ENCODE measurements at regions not wholly inside any gene's neighbourhood (a gene's known extent, or its start where the extent isn't known, plus 50 kb on each side); places are given as distances from the start of the nearest gene placed in this dataset.
"Not testable (repeated sequence)": the region's sequence is repeated elsewhere in the genome, so short reads cannot be mapped to it uniquely, and the experiment has no call there.

GRCh38 chr9:90077598-90077997 lies 472.8 kb downstream of the GADD45G start:
- not testable (repeated sequence) for DNase-seq (ENCODE audit: low read depth)

GRCh38 chr9:90078988-90079421 lies 474.2 kb downstream of the GADD45G start:
- DNase-seq (ENCODE audit: low read depth) = no peak

- DNase-seq (ENCODE audit: low read depth) = no peak
These were observed 480.8 kb downstream of the GADD45G start for GRCh38 chr9:90085633-90086032.

DNA sequence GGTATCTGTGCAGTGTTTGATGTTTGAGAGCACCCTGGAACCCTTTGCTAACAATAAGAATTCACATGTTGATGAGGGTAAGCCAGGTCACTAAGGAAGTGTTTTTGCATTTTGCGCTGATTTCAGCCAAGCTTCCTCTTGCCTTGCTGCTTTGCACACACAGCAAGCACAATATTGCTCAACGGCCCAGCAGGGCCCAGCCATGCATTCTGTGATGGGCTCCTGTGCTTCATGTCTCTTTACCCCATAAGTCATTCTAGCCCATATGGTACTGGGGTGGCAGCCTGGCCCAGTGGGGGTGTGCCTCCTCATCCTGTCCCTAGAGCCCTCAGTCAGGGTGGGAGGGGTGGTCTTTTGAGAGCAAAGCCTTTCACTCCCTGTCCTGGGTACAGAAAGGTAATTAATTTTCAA lies 481.3 kb downstream of the GADD45G start:
- DNase-seq (ENCODE audit: low read depth) = no peak

DNA sequence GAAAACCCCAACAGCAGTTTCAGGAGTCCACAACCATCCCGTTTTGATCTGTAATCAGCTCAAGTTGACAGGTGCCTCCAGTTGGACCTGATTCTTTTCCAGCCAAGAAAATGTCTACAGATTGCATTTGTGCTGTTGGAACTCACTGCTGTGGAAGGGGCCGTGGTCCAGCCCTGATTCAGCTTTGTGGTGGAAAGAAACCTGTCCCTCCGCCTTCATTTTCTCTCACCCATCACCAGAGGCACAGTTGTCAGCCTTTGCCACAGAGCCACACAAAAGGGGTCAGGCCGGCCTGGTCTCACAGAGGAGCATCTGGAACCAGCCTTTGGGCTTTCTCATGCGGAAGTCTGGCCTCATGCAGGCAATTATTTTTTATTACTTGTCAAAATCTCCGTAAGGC lies 483.6 kb downstream of the GADD45G start:
- DNase-seq (ENCODE audit: low read depth) = no peak

GRCh38 chr9:90088856-90089255 lies 484.0 kb downstream of the GADD45G start:
- no peak for DNase-seq (ENCODE audit: low read depth)

DNA sequence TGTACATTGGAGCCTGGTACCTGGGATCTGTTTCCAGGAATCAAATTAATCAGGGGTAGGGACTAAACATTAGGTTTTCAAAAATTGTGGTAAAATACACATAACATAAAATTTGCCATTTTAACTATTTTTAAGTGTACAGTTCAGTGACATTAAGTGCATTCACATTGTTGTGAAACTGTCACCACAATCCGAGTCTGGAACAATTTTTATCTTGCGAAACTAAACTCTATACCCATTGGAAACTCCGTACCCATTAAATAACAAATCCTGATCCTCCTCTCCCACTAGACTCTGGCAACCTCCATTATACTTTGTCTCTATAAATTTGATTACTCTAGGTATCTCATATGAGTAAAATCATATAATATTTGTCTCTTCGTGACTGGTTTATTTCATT lies 486.2 kb downstream of the GADD45G start:
- no peak for DNase-seq (ENCODE audit: low read depth)

DNA sequence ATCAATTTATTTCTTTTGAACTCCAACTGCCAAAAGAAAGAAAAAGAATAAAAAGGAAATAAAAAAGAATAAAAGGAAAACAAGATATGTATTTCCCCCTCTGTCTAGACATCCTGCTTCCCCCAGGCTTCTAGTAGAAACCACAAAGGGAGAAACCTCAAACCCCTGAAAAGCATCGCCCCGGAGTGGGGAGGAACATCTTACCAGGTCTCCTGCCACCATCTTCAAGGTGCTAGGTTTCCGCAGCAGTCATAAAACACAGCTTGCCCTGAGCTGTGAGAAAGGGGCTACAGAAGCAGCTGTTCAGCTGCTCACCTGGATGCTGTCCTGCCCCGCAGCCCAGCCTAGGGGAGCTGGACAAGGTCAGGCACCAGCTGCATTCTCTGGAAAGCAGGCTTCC lies 487.7 kb downstream of the GADD45G start:
- no peak for DNase-seq (ENCODE audit: low read depth)

DNA sequence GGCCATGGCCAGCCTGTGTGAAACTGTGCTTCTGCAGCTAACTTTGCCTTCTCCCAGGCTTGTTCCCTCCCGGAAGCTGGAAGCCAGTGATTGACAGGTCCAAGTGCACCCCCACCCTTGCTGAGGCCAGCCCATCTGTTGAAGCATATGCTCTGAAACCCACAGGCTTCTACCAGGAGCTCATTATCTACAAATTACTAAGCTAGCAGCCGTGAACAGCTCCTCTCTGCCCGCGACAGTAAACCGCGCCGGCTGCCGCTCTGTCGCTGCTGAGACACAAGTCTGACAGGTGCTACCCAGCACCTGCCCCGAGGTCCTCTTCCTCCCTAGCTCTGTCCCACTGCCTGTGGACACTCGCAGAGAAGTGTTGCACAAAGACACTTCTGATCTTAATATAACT lies 490.9 kb downstream of the GADD45G start:
- no peak for DNase-seq (ENCODE audit: low read depth)

DNA sequence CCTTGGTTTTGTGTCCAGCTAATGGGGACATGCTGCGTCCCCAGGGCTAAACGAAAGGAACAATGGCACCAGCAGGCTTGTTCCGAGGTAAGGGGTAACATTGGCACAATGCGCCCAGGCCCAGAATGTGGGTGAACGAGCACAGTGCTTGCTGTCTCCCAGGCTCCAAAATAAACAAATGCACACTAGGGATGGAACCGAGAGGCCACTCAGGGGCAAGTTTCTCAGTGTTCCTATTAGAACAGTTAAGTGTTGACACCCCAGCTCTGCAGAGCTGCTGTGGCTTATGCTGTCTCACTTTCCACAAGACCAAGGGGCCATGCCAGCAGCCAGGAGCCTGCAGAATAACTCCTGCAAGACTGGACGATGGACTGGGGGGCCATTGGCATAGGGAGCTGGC lies 492.4 kb downstream of the GADD45G start:
- DNase-seq (ENCODE audit: low read depth) = no peak

- DNase-seq (ENCODE audit: low read depth) = no peak
These were observed 493.6 kb downstream of the GADD45G start for GRCh38 chr9:90098408-90098807.

DNA sequence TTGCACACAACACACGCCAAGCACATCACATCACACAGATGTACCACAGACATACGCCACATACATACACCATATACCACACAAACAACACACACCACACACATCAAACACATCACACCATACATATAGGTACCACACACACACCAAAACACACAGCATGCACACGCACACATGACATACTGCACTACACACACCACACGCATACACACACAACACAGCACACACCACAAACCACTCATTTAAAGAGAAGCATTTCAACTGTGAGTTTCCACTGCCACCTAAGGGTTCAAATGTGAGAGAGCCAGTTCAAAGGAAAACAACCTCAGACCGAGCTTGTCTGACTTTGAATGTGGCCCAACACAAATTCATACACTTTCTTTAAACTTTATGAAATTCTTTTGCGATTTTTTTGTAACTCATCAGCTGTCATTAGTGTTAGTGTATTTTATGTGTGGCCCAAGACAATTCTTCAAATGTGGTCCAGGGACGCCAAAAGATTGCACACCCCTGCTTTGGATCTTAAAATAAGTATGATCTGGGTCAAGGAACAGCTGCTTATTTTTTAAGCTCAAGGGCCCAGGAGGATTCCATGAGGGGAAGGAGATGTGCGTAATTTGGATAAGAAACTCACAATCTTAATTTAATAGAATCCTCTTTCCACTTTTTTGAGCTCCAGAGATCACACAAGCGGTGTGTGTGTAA lies 494.6 kb downstream of the GADD45G start:
- no peak for DNase-seq (ENCODE audit: low read depth)

- no peak for DNase-seq (ENCODE audit: low read depth)
These were observed 495.2 kb downstream of the GADD45G start for GRCh38 chr9:90100014-90100413.

DNA sequence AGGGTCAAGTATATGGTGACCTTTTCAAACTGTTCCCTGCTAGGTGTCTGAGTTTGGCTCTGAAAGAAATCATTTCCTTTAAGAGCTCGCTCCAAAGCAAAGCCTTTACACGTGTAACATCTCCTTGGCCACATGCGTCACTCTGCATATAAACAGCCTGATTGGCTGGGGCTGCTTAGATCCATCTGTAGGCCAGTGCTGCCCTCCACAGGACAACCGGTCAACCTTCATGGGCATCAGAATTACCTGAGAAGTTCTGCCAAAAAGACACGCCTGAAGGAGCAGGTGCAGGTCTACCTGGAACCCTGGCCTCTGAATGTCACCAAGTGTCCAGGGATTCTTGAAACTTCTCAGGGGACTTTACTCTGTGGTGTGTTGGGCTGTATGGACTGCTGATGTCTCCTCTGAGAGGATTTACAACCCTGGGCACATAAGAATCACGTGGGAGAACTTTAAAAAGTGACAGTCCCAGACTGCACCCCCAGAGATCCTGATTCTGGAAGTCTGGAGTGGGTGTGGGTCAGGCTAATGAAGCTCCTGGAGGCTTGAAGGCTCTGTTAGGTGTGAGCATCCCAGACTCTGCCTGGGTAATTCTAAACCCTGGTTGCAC lies 497.6 kb downstream of the GADD45G start:
- peak; percentile 62 for DNase-seq (ENCODE audit: low read depth)

DNA sequence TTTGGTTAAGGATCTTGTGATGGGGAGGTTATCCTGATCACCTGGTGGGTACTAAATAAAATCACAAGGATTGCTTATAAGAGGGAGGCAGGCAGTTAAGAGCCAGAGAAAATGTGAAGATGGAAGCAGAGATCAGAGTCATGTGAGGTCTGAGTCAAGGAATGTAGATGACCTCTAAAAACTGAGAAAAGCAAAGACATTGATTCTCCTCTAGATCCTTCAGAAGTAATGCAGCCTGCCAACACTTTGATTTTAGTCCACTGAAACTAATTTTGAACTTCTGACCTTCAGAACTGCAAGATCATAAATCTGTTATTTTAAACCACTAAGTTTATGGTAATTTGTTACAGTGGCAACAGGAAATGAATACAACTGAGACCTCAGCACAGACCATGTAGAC lies 499.0 kb downstream of the GADD45G start:
- no peak for DNase-seq (ENCODE audit: low read depth)

DNA sequence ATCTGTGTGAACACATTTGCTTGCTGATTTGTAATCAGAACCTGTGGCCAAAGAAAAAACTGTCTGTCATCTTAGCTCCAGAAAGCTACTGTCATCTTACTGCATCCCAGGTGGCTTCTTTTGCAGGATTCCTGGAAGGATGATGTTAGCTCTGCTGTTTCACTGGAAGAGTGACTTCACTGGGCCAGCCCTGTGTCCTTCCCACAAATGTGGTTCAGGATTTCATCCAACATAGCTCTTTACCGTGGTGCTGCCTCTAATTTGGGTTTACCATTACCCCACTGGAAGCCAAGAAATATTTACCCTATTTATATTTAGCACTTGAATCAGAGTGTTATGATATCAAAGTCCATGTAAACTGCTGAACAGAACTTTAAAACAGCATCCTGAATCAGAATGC lies 501.0 kb downstream of the GADD45G start:
- DNase-seq (ENCODE audit: low read depth) = no peak

DNA sequence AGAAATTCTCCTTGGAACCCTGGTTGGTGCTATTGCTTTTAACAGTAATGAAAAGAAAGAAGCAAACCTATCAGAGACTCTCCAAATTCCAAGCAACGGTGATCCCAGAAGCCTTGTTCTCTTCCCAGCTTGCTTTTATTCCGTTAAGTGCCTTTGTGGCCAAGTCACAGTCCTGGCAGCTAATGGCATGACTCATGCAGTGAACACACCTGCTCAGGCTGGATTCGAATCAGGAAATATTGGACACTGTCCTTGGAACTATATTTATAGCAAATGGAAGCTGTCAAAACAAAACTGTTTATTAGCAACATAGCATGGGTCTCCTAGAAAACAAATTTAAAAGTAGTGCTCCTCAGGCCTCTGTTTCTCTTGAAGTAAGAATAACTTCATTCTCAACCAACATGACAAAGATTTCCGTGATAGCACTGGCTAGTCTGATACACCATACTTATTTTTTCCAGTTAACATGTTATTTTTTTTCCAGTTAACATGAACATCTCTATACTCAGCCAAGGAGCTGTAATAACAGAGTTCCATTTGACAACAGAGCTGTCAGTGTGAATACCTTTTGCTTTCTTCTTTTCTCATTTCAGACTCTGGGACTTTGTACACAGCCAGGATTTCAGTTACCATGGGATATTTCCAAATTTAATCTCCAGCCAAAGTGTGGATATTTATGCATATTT lies 502.4 kb downstream of the GADD45G start:
- DNase-seq (ENCODE audit: low read depth) = peak; percentile 26

- no peak for DNase-seq (ENCODE audit: low read depth)
These were observed 503.2 kb downstream of the GADD45G start for GRCh38 chr9:90107726-90108655.

DNA sequence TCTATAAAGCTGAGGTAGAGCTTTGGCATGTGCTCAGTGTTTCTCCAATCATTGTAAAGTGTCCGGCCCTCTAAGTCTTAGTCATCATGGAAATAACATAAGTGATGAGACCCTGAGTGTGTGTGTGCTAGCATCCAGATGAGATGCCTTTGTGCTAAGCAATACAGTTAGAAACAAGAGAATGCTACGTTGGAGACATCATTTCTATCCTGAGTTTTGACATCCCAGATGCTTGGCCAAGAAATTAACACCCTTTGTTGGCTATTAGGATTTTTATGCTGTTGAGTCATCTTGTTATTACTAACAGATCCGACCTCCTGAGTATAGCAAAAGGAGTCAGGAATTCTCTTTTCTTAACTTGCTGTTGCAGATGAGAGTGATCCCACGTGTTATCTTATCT lies 508.0 kb downstream of the GADD45G start:
- DNase-seq (ENCODE audit: low read depth) = no peak

DNA sequence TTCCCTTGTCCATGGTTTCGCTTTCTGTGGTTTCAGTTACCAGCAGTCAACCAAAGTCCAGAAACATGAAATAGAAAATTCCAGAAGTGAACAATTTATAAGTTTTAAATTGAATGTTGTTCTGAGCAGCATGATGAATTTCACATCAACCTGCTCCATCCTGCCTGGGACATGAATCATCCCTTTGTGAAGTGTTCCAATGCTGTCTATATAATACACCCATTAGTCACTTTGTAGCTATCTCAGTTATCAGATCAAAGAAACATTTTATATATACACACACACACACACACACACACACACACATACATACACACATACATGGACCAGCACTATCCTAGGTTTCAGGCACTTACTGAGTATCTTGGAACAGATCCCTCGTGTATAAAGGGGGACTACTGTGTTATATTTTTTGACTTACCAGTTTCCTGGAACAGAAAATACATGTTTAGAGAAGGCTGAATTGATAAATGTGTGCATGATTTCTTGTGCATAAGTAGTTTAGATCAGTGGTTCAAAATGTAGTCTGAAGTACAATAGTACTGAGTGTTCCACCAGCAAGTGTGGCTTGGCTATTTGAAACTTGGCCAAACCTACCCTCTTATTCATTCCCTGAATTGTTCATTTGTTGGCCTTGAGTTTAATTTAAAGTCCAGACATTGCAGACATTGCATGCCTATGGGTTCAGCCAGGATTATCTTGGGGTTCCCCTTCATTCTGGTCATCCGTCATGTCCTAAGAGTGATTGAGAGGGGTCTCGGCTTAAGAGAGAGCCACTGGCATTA lies 510.0 kb downstream of the GADD45G start:
- no peak for DNase-seq (ENCODE audit: low read depth)

DNA sequence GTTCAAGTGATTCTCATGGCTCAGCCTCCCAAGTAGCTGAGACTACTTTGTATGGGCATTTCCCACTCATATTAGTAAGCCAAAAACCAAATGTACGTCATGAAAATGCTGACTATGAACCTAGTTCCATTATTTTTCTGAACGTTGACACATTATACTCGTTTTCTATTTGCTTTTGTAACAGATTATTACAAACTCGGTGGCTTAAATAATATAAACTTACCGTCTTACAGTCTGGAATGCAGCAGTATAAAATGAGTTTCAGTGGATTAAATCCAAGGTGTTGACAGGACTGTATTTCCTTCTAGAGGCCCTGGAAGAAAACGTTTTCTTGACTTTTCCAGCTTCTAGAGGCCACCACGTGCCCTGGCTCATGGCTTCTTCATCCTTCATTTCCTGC lies 517.0 kb downstream of the GADD45G start:
- no peak for DNase-seq (ENCODE audit: low read depth)

Measured in HT1080 (cell line).